GM23248 (cell line): ENCODE measurements at regions not wholly inside any gene's neighbourhood (a gene's known extent, or its start where the extent isn't known, plus 50 kb on each side); places are given as distances from the start of the nearest gene placed in this dataset.

Experiments used
- DNase-seq: peaks from one replicate; pipeline ENCODE4 v3.0.0-alpha.2; 2015
- H2AFZ ChIP-seq: fragments of 200-600 bp; sonication (generic); 2 replicates; pipeline ENCODE4 v1.6.1; 2016; ENCODE audit warnings: antibody characterized with exemption
- H3F3A ChIP-seq: fragments of 200-600 bp; sonication (generic); 2 replicates; pipeline ENCODE4 v1.6.1; 2016; ENCODE audit warnings: mild to moderate bottlenecking, antibody characterized with exemption, mixed run types; ENCODE audit not compliant: insufficient read depth
- H3K27ac ChIP-seq: fragments of 200-600 bp; sonication (generic); 2 replicates; pipeline ENCODE4 v1.5.1; 2016; ENCODE audit warnings: mild to moderate bottlenecking
- H3K27me3 ChIP-seq: fragments of 200-600 bp; sonication (generic); replicated peaks from 2 replicates; pipeline ENCODE4 v1.6.1; 2016; ENCODE audit warnings: mild to moderate bottlenecking; ENCODE audit not compliant: insufficient read depth
- H3K36me3 ChIP-seq: fragments of 200-600 bp; sonication (generic); 2 replicates; pipeline ENCODE4 v1.6.1; 2016; ENCODE audit warnings: low read depth, mild to moderate bottlenecking
- H3K4me1 ChIP-seq: fragments of 200-600 bp; sonication (generic); 2 replicates; pipeline ENCODE4 v1.6.1; 2016; ENCODE audit warnings: mild to moderate bottlenecking; ENCODE audit not compliant: insufficient read depth
- H3K4me2 ChIP-seq: fragments of 200-600 bp; sonication (generic); one replicate; pipeline ENCODE4 v1.6.1; 2016; ENCODE audit warnings: mild to moderate bottlenecking; ENCODE audit not compliant: unreplicated experiment
- H3K4me3 ChIP-seq: fragments of 200-600 bp; sonication (generic); 2 replicates; pipeline ENCODE4 v1.5.1; 2016; ENCODE audit warnings: mild to moderate bottlenecking
- H3K79me2 ChIP-seq: fragments of 200-600 bp; sonication (generic); 2 replicates; pipeline ENCODE4 v1.6.1; 2016; ENCODE audit warnings: mild to moderate bottlenecking; ENCODE audit not compliant: insufficient read depth
- H3K9ac ChIP-seq: fragments of 200-600 bp; sonication (generic); 2 replicates; pipeline ENCODE4 v1.6.1; 2016; ENCODE audit warnings: mild to moderate bottlenecking
- H3K9me2 ChIP-seq: fragments of 200-600 bp; sonication (generic); 2 replicates; pipeline ENCODE4 v1.6.1; 2016; ENCODE audit warnings: mixed run types, mild to moderate bottlenecking, moderate library complexity; ENCODE audit not compliant: insufficient read depth
- H3K9me3 ChIP-seq: fragments of 200-600 bp; sonication (generic); one replicate; pipeline ENCODE4 v1.6.1; 2017; ENCODE audit warnings: low read depth
- H4K20me1 ChIP-seq: fragments of 200-600 bp; sonication (generic); 2 replicates; pipeline ENCODE4 v1.6.0; 2016; ENCODE audit not compliant: insufficient read depth
- EZH2 ChIP-seq: fragments of 200-600 bp; sonication (generic); IDR thresholded peaks from 2 replicates; pipeline ENCODE4 v1.6.1; 2018; ENCODE audit warnings: antibody characterized with exemption, mild to moderate bottlenecking; ENCODE audit not compliant: insufficient read depth, poor library complexity, severe bottlenecking
- EZH2phosphoT487 ChIP-seq: fragments of 200-600 bp; sonication (generic); IDR thresholded peaks from 2 replicates; pipeline ENCODE4 v1.6.1; 2018; ENCODE audit warnings: antibody characterized with exemption, moderate library complexity, mild to moderate bottlenecking, low read depth; ENCODE audit not compliant: insufficient read depth
- WGBS, 2 experiments: methylation state at CpG; one replicate each; pipeline ENCODE4 v1.1.6; 2015 to 2017; ENCODE audit warnings: low lambda C conversion rate in 2 of 2, low coverage in 1 of 2; ENCODE audit errors: missing lambda C conversion rate in 2 of 2; 5-methylcytosine and 5-hydroxymethylcytosine counted together
- in situ Hi-C: fragments of 300-500 bp; cut with MboI; formaldehyde crosslinking; loops from 2 replicates; pipeline ENCODE4 v1.15.0; 2020

DNA sequence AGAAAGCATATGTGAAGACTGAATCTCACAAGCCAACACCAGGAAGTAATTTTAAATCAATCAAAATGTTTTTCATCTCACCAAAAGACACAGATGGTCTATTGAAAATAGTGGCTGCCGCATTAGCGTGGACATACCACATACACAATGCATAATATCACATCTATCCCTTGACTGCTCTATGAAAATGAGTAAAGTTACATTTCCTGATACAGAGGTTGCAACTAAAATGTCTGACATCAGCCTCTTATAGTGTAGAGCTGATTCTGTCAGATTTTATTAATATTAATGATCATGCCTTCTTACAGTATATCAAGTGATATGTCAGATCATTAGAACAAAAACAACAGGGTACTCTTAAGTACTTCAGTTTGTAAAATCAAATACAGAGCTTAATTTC is 339.8 kb upstream of the EPHA7 start:
- WGBS, 2 experiments = 26 to 32% methylated on average over 2 of the region's 2 CpGs
- no peaks in the 10 kb centered on the region for H3K9me3 ChIP-seq
- H3F3A ChIP-seq = no peaks in the 10 kb centered on the region
- H3K4me1 ChIP-seq = no peaks in the 10 kb centered on the region
- H3K4me3 ChIP-seq = no peak overlapping the region
- in situ Hi-C loops = no loop called here
- no peak overlapping the region for H3K9ac ChIP-seq
- TF ChIP-seq EZH2 (no peak), EZH2phosphoT487 (no peak)
- no peak overlapping the region for H2AFZ ChIP-seq
- H3K27me3 ChIP-seq = no peaks in the 10 kb centered on the region
- H3K36me3 ChIP-seq = no peaks in the 10 kb centered on the region
- DNase-seq = no peak
- H4K20me1 ChIP-seq = no peaks in the 10 kb centered on the region
- no peak overlapping the region for H3K27ac ChIP-seq
- H3K79me2 ChIP-seq = no peaks in the 10 kb centered on the region
- H3K4me2 ChIP-seq = no peak overlapping the region
- H3K9me2 ChIP-seq = no peaks in the 10 kb centered on the region

- no peaks in the 10 kb centered on the region for H3K9me2 ChIP-seq
- H3K36me3 ChIP-seq = no peaks in the 10 kb centered on the region
- no peak overlapping the region for H3K9ac ChIP-seq
- no peaks in the 10 kb centered on the region for H3F3A ChIP-seq
- no peak overlapping the region for H3K27ac ChIP-seq
- H3K79me2 ChIP-seq = no peaks in the 10 kb centered on the region
- no peak for DNase-seq
- no peak overlapping the region for H3K4me2 ChIP-seq
- H4K20me1 ChIP-seq = no peaks in the 10 kb centered on the region
- no peak for TF ChIP-seq EZH2phosphoT487
- TF ChIP-seq EZH2 = no peak
- WGBS, 2 experiments = 22 to 28% methylated on average over 2 of the region's 2 CpGs
- no peak overlapping the region for H3K4me3 ChIP-seq
- in situ Hi-C loops = no loop called here
- H3K4me1 ChIP-seq = no peaks in the 10 kb centered on the region
- no peaks in the 10 kb centered on the region for H3K27me3 ChIP-seq
- H2AFZ ChIP-seq = no peak overlapping the region
- no peaks in the 10 kb centered on the region for H3K9me3 ChIP-seq
These were observed 332.6 kb upstream of the EPHA7 start for GRCh38 chr6:93751969-93752368.

DNA sequence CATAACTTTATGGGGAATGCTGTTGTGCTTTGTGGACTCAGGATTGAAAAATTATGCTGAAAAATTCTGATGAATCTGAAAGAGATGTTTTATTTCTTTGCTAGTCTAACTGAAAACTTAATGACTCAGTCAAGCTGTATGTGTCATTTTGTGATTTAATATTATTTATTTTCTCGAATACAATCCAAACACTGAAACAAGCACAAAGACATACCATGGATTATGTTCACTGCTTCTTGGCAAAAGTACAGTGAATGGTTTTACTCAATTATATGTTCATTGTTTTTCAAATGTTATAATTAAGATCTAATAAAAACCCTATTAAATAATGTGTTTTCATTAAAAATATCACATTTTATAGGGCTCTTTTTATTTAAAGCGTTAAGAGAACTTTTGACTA is 330.6 kb upstream of the EPHA7 start:
- H3K9ac ChIP-seq = no peak overlapping the region
- no peak overlapping the region for H3K4me2 ChIP-seq
- no peaks in the 10 kb centered on the region for H3F3A ChIP-seq
- H3K27me3 ChIP-seq = no peaks in the 10 kb centered on the region
- H3K4me3 ChIP-seq = no peak overlapping the region
- in situ Hi-C loops = no loop called here
- H2AFZ ChIP-seq = no peak overlapping the region
- H3K4me1 ChIP-seq = no peaks in the 10 kb centered on the region
- no peaks in the 10 kb centered on the region for H3K79me2 ChIP-seq
- no peak overlapping the region for H3K27ac ChIP-seq
- no peaks in the 10 kb centered on the region for H3K9me3 ChIP-seq
- no peaks in the 10 kb centered on the region for H3K36me3 ChIP-seq
- TF ChIP-seq EZH2 (no peak), EZH2phosphoT487 (no peak)
- no peaks in the 10 kb centered on the region for H3K9me2 ChIP-seq
- DNase-seq = no peak
- no peaks in the 10 kb centered on the region for H4K20me1 ChIP-seq
- 8 to 10% methylated on average over 2 of the region's 2 CpGs for WGBS, 2 experiments

GRCh38 chr6:93749191-93749590 is 329.8 kb upstream of the EPHA7 start:
- H3K27ac ChIP-seq = no peak overlapping the region
- H3K27me3 ChIP-seq = no peaks in the 10 kb centered on the region
- no peaks in the 10 kb centered on the region for H3K9me3 ChIP-seq
- H3K79me2 ChIP-seq = no peaks in the 10 kb centered on the region
- TF ChIP-seq EZH2phosphoT487 (no peak), EZH2 (no peak)
- no peak overlapping the region for H2AFZ ChIP-seq
- H3K4me1 ChIP-seq = no peaks in the 10 kb centered on the region
- no peaks in the 10 kb centered on the region for H3K36me3 ChIP-seq
- no peaks in the 10 kb centered on the region for H3K9me2 ChIP-seq
- no peak overlapping the region for H3K4me2 ChIP-seq
- no peak for DNase-seq
- H3F3A ChIP-seq = no peaks in the 10 kb centered on the region
- no peaks in the 10 kb centered on the region for H4K20me1 ChIP-seq
- in situ Hi-C loops = no loop called here
- no peak overlapping the region for H3K9ac ChIP-seq
- no peak overlapping the region for H3K4me3 ChIP-seq

DNA sequence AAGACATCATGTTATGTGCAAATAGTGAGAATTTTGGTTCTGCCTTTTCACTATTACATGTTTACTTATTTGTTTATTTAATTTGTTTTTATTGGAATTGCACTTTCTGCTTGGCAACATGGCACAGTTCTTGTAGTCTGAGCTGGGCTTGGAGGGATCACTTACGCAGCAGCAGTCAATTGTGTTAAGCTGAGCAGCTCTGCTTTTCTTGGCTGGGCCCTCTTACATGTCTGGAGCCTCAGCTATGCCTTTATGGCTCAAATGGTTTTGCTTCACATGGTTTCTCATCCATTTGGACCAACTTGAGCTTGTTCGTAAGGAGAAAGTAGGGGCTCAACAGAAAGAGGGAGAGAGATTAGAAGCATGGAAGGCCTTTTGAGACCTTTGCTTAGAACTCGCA is 327.5 kb upstream of the EPHA7 start:
- in situ Hi-C loops = no loop called here
- Histone ChIP-seq H3K9me3 (no peaks in the 10 kb centered on the region), H3F3A (no peaks in the 10 kb centered on the region), H3K36me3 (no peaks in the 10 kb centered on the region), H3K79me2 (no peaks in the 10 kb centered on the region), H3K9ac (no peak overlapping the region), H3K4me2 (no peak overlapping the region), H3K27ac (no peak overlapping the region), H3K4me3 (no peak overlapping the region), H2AFZ (no peak overlapping the region), H3K4me1 (no peaks in the 10 kb centered on the region), H3K9me2 (no peaks in the 10 kb centered on the region), H3K27me3 (no peaks in the 10 kb centered on the region), H4K20me1 (no peaks in the 10 kb centered on the region)
- no peak for DNase-seq
- 47 to 48% methylated on average over 3 of the region's 3 CpGs for WGBS, 2 experiments
- no peak for TF ChIP-seq EZH2phosphoT487
- TF ChIP-seq EZH2 = no peak
